ENCODE measurements at regions not wholly inside any gene's neighbourhood (a gene's known extent, or its start where the extent isn't known, plus 50 kb on each side); places are given as distances from the start of the nearest gene placed in this dataset.

DNA sequence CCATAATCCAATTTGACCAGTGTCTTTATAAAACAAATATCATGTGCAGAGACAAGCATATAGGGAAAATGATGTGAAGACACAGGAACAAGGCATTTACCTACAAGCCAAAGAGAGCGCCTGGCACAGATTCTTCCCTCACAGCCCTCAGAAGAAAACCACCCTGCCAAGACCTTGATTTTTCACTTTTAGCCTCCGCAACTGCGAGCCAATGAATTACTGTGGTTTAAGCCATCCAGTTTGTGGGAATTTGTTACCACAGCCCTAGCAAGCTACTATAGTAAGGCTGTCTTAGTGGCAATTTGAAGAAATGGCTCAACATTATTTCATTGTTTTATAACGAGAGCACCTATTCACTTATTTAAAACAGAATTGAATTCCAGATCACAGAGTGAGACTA lies 85.7 kb upstream of the CCDC190 start:
- no TSS peak for BruUV-seq (replicated peaks)
- no peak overlapping the region for H3K4me2 ChIP-seq (ENCODE audit: low read length)
- DNase-seq, result no peak
- TF ChIP-seq EZH2phosphoT487 (IDR thresholded peaks at IDR 0.05; ENCODE audit: borderline replicate concordance, low read length), result no peak
- TF ChIP-seq EZH2 (IDR thresholded peaks at IDR 0.05; ENCODE audit: low read length, unreplicated experiment), result no peak
- TF ChIP-seq, protein P1, sequence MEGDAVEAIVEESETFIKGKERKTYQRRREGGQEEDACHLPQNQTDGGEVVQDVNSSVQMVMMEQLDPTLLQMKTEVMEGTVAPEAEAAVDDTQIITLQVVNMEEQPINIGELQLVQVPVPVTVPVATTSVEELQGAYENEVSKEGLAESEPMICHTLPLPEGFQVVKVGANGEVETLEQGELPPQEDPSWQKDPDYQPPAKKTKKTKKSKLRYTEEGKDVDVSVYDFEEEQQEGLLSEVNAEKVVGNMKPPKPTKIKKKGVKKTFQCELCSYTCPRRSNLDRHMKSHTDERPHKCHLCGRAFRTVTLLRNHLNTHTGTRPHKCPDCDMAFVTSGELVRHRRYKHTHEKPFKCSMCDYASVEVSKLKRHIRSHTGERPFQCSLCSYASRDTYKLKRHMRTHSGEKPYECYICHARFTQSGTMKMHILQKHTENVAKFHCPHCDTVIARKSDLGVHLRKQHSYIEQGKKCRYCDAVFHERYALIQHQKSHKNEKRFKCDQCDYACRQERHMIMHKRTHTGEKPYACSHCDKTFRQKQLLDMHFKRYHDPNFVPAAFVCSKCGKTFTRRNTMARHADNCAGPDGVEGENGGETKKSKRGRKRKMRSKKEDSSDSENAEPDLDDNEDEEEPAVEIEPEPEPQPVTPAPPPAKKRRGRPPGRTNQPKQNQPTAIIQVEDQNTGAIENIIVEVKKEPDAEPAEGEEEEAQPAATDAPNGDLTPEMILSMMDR (conservative IDR thresholded peaks at IDR 0.05; ENCODE audit: low read depth, low read length), result no peak
- H3K27me3 ChIP-seq (ENCODE audit: low read length), result no peaks in the 10 kb centered on the region
- H2AFZ ChIP-seq (ENCODE audit: low read length), result no peak overlapping the region
- ChIA-PET POLR2A (ENCODE audit: unreplicated experiment) (no interaction called here), CTCF (no interaction called here)
- no peak for ATAC-seq
- no peaks in the 10 kb centered on the region for H3K9me3 ChIP-seq (ENCODE audit: low read length)
- no peaks in the 10 kb centered on the region for H3K36me3 ChIP-seq (ENCODE audit: low read depth, low read length)
- no peaks in the 10 kb centered on the region for H3K4me1 ChIP-seq (ENCODE audit: insufficient read depth, low read length)
- no peaks in the 10 kb centered on the region for H3K9me2 ChIP-seq (replicated peaks; ENCODE audit: low read length)
- no peak overlapping the region for H3K4me3 ChIP-seq (ENCODE audit: low read length)
- intact Hi-C loops (cut with micrococcal nuclease), result no loop called here
- H3K27ac ChIP-seq (ENCODE audit: low read length), result no peak overlapping the region
- no peaks in the 10 kb centered on the region for H4K20me1 ChIP-seq (ENCODE audit: low read length)
- H3F3A ChIP-seq (ENCODE audit: low read length, unreplicated experiment), result no peaks in the 10 kb centered on the region
- no peak overlapping the region for H3K9ac ChIP-seq (ENCODE audit: low read length)
- no peaks in the 10 kb centered on the region for H3K79me2 ChIP-seq (ENCODE audit: low read length)

DNA sequence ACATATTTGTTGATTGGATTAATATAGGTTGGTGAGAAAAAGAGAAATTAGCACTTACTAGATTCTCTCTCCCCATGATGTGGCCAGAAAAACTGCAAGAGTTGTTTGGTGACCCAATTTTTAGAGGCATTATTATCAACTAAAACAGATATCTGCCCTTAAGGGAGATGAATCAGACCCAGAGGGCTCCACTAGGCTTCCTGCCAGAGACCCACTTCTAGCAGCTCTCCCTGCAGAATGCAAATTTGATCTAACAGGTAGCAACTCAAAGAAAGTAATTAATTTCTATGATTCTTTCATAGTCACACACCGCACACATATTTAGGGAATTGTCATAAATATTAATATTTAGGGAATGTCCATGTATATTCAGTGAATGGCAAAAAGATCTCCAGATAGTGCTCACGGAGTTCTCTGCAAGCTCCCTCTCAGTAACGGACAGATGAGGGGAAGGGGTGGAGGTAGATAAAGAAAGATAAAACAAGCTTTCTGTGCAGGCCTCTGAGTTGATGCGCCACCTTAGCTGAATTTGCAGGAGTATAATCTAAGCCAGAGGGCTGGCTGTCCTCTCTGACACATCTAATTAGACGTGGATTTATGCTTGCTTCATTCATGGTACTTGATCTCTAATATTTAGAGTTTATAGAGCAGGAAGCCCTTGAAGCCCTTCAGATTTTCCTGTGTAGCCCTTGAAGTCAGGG lies 84.1 kb upstream of the CCDC190 start:
- Histone ChIP-seq H3K9ac (ENCODE audit: low read length) (no peak overlapping the region), H3K4me3 (ENCODE audit: low read length) (no peak overlapping the region), H3K9me3 (ENCODE audit: low read length) (no peaks in the 10 kb centered on the region), H3F3A (ENCODE audit: low read length, unreplicated experiment) (no peaks in the 10 kb centered on the region), H3K4me2 (ENCODE audit: low read length) (no peak overlapping the region), H3K79me2 (ENCODE audit: low read length) (no peaks in the 10 kb centered on the region), H2AFZ (ENCODE audit: low read length) (no peak overlapping the region), H3K27ac (ENCODE audit: low read length) (no peak overlapping the region), H3K9me2 (replicated peaks; ENCODE audit: low read length) (no peaks in the 10 kb centered on the region), H3K4me1 (ENCODE audit: insufficient read depth, low read length) (no peaks in the 10 kb centered on the region), H3K36me3 (ENCODE audit: low read depth, low read length) (no peaks in the 10 kb centered on the region), H3K27me3 (ENCODE audit: low read length) (no peaks in the 10 kb centered on the region), H4K20me1 (ENCODE audit: low read length) (no peaks in the 10 kb centered on the region)
- CTCF ChIA-PET, result no interaction called here
- POLR2A ChIA-PET (ENCODE audit: unreplicated experiment), result no interaction called here
- DNase-seq, result no peak
- TF ChIP-seq EZH2phosphoT487 (IDR thresholded peaks at IDR 0.05; ENCODE audit: borderline replicate concordance, low read length), result no peak
- TF ChIP-seq EZH2 (IDR thresholded peaks at IDR 0.05; ENCODE audit: low read length, unreplicated experiment), result no peak
- TF ChIP-seq, protein P1 (conservative IDR thresholded peaks at IDR 0.05; ENCODE audit: low read depth, low read length), result no peak
- no TSS peak for BruUV-seq (replicated peaks)
- ATAC-seq, result no peak
- intact Hi-C loops (cut with micrococcal nuclease), result no loop called here

GRCh38 chr1:162943622-162944021 lies 82.6 kb upstream of the CCDC190 start:
- intact Hi-C loops (cut with micrococcal nuclease), result no loop called here
- no peak for ATAC-seq
- no peaks in the 10 kb centered on the region for H3K9me2 ChIP-seq (replicated peaks; ENCODE audit: low read length)
- H3K27me3 ChIP-seq (ENCODE audit: low read length), result no peaks in the 10 kb centered on the region
- no peak overlapping the region for H3K4me3 ChIP-seq (ENCODE audit: low read length)
- no peaks in the 10 kb centered on the region for H3K36me3 ChIP-seq (ENCODE audit: low read depth, low read length)
- no peak overlapping the region for H3K27ac ChIP-seq (ENCODE audit: low read length)
- POLR2A ChIA-PET (ENCODE audit: unreplicated experiment), result no interaction called here
- no peaks in the 10 kb centered on the region for H3F3A ChIP-seq (ENCODE audit: low read length, unreplicated experiment)
- DNase-seq, result no peak
- no peaks in the 10 kb centered on the region for H3K79me2 ChIP-seq (ENCODE audit: low read length)
- no peaks in the 10 kb centered on the region for H3K9me3 ChIP-seq (ENCODE audit: low read length)
- H4K20me1 ChIP-seq (ENCODE audit: low read length), result no peaks in the 10 kb centered on the region
- no peak overlapping the region for H2AFZ ChIP-seq (ENCODE audit: low read length)
- TF ChIP-seq EZH2 (IDR thresholded peaks at IDR 0.05; ENCODE audit: low read length, unreplicated experiment) (no peak), EZH2phosphoT487 (IDR thresholded peaks at IDR 0.05; ENCODE audit: borderline replicate concordance, low read length) (no peak)
- TF ChIP-seq, protein P1 (conservative IDR thresholded peaks at IDR 0.05; ENCODE audit: low read depth, low read length), result no peak
- no TSS peak for BruUV-seq (replicated peaks)
- no peaks in the 10 kb centered on the region for H3K4me1 ChIP-seq (ENCODE audit: insufficient read depth, low read length)
- no peak overlapping the region for H3K9ac ChIP-seq (ENCODE audit: low read length)
- CTCF ChIA-PET, result no interaction called here
- H3K4me2 ChIP-seq (ENCODE audit: low read length), result no peak overlapping the region

Measured in PC-3 (cell line).